Thyroid gland (tissue), 4 donors: ENCODE measurements at regions not wholly inside any gene's neighbourhood (a gene's known extent, or its start where the extent isn't known, plus 50 kb on each side); places are given as distances from the start of the nearest gene placed in this dataset.

Experiments used
- DNase-seq, 2 donors: peaks; one replicate each; pipeline ENCODE4 v3.0.0-alpha.2; 2019
- H3K27ac ChIP-seq, 3 donors: fragments of 200-600 bp; sonication (generic); 1 replicate in 2 of 3; 2 replicates in 1 of 3; pipeline ENCODE4 v1.5.1; 2016 to 2019; ENCODE audit warnings: mild to moderate bottlenecking in 1 of 3, moderate library complexity in 1 of 3
- H3K27me3 ChIP-seq: fragments of 200-600 bp; sonication (generic); one replicate; pipeline ENCODE4 v1.5.1; 2019
- H3K36me3 ChIP-seq, 2 donors: fragments of 200-600 bp; sonication (generic); one replicate each; pipeline ENCODE4 v1.5.1; 2016 to 2019
- H3K4me1 ChIP-seq, 2 donors: fragments of 200-600 bp; sonication (generic); one replicate each; pipeline ENCODE4 v1.5.1; 2017 to 2019
- H3K4me3 ChIP-seq, 3 donors: fragments of 200-600 bp; sonication (generic); replicated peaks in 1 of 3; 1 replicate in 2 of 3; 2 replicates in 1 of 3; pipeline ENCODE4 v1.5.1; 2016; ENCODE audit warnings: mild to moderate bottlenecking in 1 of 3
- H3K9me3 ChIP-seq: fragments of 200-600 bp; sonication (generic); one replicate; pipeline ENCODE4 v1.5.1; 2017
- CTCF ChIP-seq, 6 experiments: fragments of 200-600 bp in 3 of 6; fragments of 450-650 bp in 3 of 6; sonication (generic) in 3 of 6; IDR thresholded peaks; one replicate each; pipeline ENCODE4 v1.5.1; 2016 to 2019; ENCODE audit warnings: antibody characterized with exemption in 6 of 6, mild to moderate bottlenecking in 2 of 6, inconsistent platforms in 1 of 6, moderate library complexity in 1 of 6
- POLR2A ChIP-seq, 2 donors: fragments of 450-650 bp; IDR thresholded peaks; one replicate each; pipeline ENCODE4 v1.6.1; 2017; ENCODE audit warnings: antibody characterized with exemption in 2 of 2, mild to moderate bottlenecking in 2 of 2, moderate library complexity in 1 of 2
- WGBS, 2 donors: methylation state at CpG; one replicate each; pipeline ENCODE4 v1.1.5; 2017; 5-methylcytosine and 5-hydroxymethylcytosine counted together
- intact Hi-C: fragments of 100-400 bp; cut with DNase I; formaldehyde crosslinking; loops from one replicate; pipeline ENCODE4 v1.15.1; 2023

- no peak for DNase-seq
- Histone ChIP-seq H3K4me3 (no peak overlapping the region), H3K9me3 (no peaks in the 10 kb centered on the region), H3K4me1 (no peaks in the 10 kb centered on the region), H3K27me3 (no peaks in the 10 kb centered on the region), H3K36me3 (no peaks in the 10 kb centered on the region), H3K27ac (no peak overlapping the region)
- WGBS, 2 donors: 22 to 56% methylated on average over 2 of the region's 2 CpGs
- TF ChIP-seq POLR2A (IDR thresholded peaks at IDR 0.05): no peak
- no peak for TF ChIP-seq CTCF (IDR thresholded peaks at IDR 0.05)
- intact Hi-C loops: no loop called here
Measured at GRCh38 chr12:39037115-39037514, 131.7 kb upstream of the CPNE8 start.

- intact Hi-C loops: no loop called here
- 74 to 80% methylated on average over 1 of the region's 1 CpG for WGBS, 2 donors
- Histone ChIP-seq H3K4me1 (no peaks in the 10 kb centered on the region), H3K27me3 (no peaks in the 10 kb centered on the region), H3K9me3 (no peaks in the 10 kb centered on the region), H3K27ac (no peak overlapping the region), H3K36me3 (no peaks in the 10 kb centered on the region), H3K4me3 (no peak overlapping the region)
- no peak for DNase-seq
- TF ChIP-seq CTCF (IDR thresholded peaks at IDR 0.05): no peak
- TF ChIP-seq POLR2A (IDR thresholded peaks at IDR 0.05): no peak
Measured at GRCh38 chr12:39036105-39036504, 130.7 kb upstream of the CPNE8 start.

GRCh38 chr12:39033782-39034181 is 128.4 kb upstream of the CPNE8 start:
- TF ChIP-seq CTCF (IDR thresholded peaks at IDR 0.05) (no peak), POLR2A (IDR thresholded peaks at IDR 0.05) (no peak)
- no peaks in the 10 kb centered on the region for H3K9me3 ChIP-seq
- DNase-seq: no peak
- 84 to 92% methylated on average over 4 of the region's 4 CpGs for WGBS, 2 donors
- intact Hi-C loops: no loop called here
- no peak overlapping the region for H3K4me3 ChIP-seq
- H3K36me3 ChIP-seq: no peaks in the 10 kb centered on the region
- H3K4me1 ChIP-seq: no peaks in the 10 kb centered on the region
- H3K27ac ChIP-seq: no peak overlapping the region
- H3K27me3 ChIP-seq: no peaks in the 10 kb centered on the region

- Histone ChIP-seq H3K36me3 (no peaks in the 10 kb centered on the region), H3K4me3 (no peak overlapping the region), H3K9me3 (no peaks in the 10 kb centered on the region), H3K27ac (no peak overlapping the region), H3K27me3 (no peaks in the 10 kb centered on the region), H3K4me1 (no peaks in the 10 kb centered on the region)
- DNase-seq: no peak
- intact Hi-C loops: no loop called here
- WGBS, 2 donors: 82 to 90% methylated on average over 2 of the region's 2 CpGs
- TF ChIP-seq CTCF (IDR thresholded peaks at IDR 0.05) (no peak), POLR2A (IDR thresholded peaks at IDR 0.05) (no peak)
Measured at GRCh38 chr12:39032448-39032847, 127.1 kb upstream of the CPNE8 start.

GRCh38 chr12:39032034-39032433 is 126.6 kb upstream of the CPNE8 start:
- intact Hi-C loops: no loop called here
- H3K4me1 ChIP-seq: no peaks in the 10 kb centered on the region
- no peak overlapping the region for H3K4me3 ChIP-seq
- no peak overlapping the region for H3K27ac ChIP-seq
- H3K27me3 ChIP-seq: no peaks in the 10 kb centered on the region
- H3K9me3 ChIP-seq: no peaks in the 10 kb centered on the region
- no peak for TF ChIP-seq CTCF (IDR thresholded peaks at IDR 0.05)
- no peak for TF ChIP-seq POLR2A (IDR thresholded peaks at IDR 0.05)
- DNase-seq: no peak
- H3K36me3 ChIP-seq: no peaks in the 10 kb centered on the region
